Neural crest cell (in vitro differentiated cells): ENCODE measurements at regions not wholly inside any gene's neighbourhood (a gene's known extent, or its start where the extent isn't known, plus 50 kb on each side); places are given as distances from the start of the nearest gene placed in this dataset.

Source experiments
- DNase-seq: peaks from one replicate; pipeline ENCODE4 v3.0.0; 2021; ENCODE audit warnings: low read depth, mixed read lengths, low spot score
- H3K27ac Mint-ChIP-seq: one replicate; pipeline ENCODE4 v1.8.0; 2021; ENCODE audit warnings: mild to moderate bottlenecking, mixed read lengths; ENCODE audit not compliant: unreplicated experiment
- H3K27me3 Mint-ChIP-seq: 2 replicates; pipeline ENCODE4 v1.8.0; 2021; ENCODE audit warnings: low read depth, mild to moderate bottlenecking, mixed read lengths
- H3K36me3 Mint-ChIP-seq: 2 replicates; pipeline ENCODE4 v1.8.0; 2021; ENCODE audit warnings: low read depth, mild to moderate bottlenecking, mixed read lengths
- H3K4me1 Mint-ChIP-seq: 2 replicates; pipeline ENCODE4 v1.8.0; 2021; ENCODE audit warnings: mixed read lengths
- H3K4me3 Mint-ChIP-seq: one replicate; pipeline ENCODE4 v1.8.0; 2021; ENCODE audit warnings: mild to moderate bottlenecking, mixed read lengths
- H3K9me3 Mint-ChIP-seq: 2 replicates; pipeline ENCODE4 v1.8.0; 2021; ENCODE audit warnings: mixed read lengths
- TF ChIP-seq, protein P1 (sequence below): fragments of 200-600 bp; sonication (generic); conservative IDR thresholded peaks from 2 replicates; pipeline ENCODE4 v1.5.0; 2021; ENCODE audit warnings: antibody characterized with exemption, mild to moderate bottlenecking

DNA sequence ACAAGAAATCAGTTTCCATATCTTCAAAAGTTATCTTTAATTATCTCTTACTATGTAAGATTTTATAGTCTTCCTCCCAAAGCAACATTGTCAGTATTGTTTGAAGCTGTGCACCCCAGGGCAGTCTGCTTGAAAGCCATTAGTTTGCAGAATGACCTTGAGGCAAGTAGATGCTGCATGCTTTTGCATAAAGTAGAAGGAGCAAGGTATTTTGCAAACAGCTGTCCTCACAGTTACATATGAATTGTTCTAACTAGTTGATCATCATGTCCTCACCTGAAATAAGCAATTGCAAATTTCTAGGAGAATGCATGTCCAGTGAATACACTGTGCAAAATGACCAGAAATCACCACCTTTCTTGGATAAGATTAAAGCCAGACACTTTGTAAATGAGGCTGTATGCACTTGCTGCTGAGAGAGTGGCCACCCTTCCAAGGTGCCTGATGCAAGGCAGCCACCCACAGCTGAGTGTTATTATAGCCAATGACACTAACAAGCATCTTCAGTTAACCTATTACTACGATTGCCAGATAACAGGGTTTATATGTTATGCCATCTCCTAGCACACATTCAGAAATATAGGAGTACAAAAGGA, 730.0 kb upstream of the TMEM132C start:
- Mint-ChIP-seq H3K9me3 (no peaks in the 10 kb centered on the region), H3K4me3 (no peak overlapping the region), H3K27me3 (no peaks in the 10 kb centered on the region)

DNA sequence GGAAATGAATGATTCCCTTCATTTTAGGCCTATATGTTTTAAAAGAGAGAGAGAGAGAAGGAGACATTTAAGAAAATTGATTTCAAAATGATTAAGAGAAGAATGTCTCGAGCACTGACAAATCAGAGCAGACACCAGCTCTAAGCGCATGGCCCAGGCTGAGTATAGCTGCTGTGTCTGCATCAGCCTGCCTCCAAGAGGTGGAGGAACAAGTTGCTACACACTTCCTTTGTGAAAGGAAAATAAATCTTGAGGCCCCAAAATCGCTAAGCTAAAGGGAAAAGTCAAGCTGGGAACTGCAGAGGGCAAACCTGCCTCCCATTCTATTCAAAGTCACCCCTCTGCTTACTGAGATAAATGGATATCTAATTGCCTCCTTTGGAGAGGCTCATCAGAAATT, 728.7 kb upstream of the TMEM132C start:
- no peaks in the 10 kb centered on the region for H3K36me3 Mint-ChIP-seq
- no peak overlapping the region for H3K27ac Mint-ChIP-seq
- no peaks in the 10 kb centered on the region for H3K9me3 Mint-ChIP-seq
- H3K4me3 Mint-ChIP-seq: no peak overlapping the region
- H3K4me1 Mint-ChIP-seq: peaks cover 23% of the 10 kb centered on the region
- no peaks in the 10 kb centered on the region for H3K27me3 Mint-ChIP-seq
- DNase-seq: no peak
- TF ChIP-seq, protein P1, sequence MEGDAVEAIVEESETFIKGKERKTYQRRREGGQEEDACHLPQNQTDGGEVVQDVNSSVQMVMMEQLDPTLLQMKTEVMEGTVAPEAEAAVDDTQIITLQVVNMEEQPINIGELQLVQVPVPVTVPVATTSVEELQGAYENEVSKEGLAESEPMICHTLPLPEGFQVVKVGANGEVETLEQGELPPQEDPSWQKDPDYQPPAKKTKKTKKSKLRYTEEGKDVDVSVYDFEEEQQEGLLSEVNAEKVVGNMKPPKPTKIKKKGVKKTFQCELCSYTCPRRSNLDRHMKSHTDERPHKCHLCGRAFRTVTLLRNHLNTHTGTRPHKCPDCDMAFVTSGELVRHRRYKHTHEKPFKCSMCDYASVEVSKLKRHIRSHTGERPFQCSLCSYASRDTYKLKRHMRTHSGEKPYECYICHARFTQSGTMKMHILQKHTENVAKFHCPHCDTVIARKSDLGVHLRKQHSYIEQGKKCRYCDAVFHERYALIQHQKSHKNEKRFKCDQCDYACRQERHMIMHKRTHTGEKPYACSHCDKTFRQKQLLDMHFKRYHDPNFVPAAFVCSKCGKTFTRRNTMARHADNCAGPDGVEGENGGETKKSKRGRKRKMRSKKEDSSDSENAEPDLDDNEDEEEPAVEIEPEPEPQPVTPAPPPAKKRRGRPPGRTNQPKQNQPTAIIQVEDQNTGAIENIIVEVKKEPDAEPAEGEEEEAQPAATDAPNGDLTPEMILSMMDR: no peak

More for the DNA sequence above, 730.0 kb upstream of the TMEM132C start:
- TF ChIP-seq, protein P1: no peak
- Mint-ChIP-seq H3K27ac (no peak overlapping the region), H3K36me3 (no peaks in the 10 kb centered on the region), H3K4me1 (peaks cover 9% of the 10 kb centered on the region)
- no peak for DNase-seq

DNA sequence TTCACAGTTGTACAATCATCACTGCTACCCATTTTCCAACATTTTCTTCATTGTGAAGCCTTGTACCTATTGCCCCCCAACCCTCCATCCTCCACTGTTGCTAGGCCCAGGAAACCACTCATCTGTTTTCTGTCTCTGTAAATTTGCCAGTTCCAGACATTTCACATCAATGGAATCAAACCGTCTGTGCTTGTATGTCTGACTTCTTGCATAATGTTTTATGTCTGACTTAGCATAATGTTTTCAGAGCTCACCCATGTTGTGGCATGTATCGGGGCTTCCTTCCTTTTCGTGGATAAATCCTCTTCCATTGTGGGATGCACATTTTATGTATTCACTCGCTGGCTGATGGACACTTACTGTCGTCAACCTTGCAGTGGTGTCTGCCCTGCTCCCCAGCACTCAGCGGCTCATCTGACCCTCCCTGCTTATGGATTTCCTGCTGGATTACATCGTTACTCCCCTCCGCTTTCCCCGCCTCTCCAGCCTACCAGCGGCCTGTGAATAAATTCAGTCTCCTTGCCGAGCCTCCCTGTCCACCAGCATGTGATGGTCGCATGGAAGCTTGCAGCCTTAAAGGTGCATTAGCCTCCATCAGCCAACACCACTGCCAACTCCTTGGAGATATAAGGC, 727.6 kb upstream of the TMEM132C start:
- no peak for DNase-seq
- Mint-ChIP-seq H3K36me3 (no peaks in the 10 kb centered on the region), H3K27ac (no peak overlapping the region), H3K27me3 (no peaks in the 10 kb centered on the region), H3K4me3 (no peak overlapping the region), H3K9me3 (no peaks in the 10 kb centered on the region), H3K4me1 (peaks cover 23% of the 10 kb centered on the region)
- TF ChIP-seq, protein P1: no peak

DNA sequence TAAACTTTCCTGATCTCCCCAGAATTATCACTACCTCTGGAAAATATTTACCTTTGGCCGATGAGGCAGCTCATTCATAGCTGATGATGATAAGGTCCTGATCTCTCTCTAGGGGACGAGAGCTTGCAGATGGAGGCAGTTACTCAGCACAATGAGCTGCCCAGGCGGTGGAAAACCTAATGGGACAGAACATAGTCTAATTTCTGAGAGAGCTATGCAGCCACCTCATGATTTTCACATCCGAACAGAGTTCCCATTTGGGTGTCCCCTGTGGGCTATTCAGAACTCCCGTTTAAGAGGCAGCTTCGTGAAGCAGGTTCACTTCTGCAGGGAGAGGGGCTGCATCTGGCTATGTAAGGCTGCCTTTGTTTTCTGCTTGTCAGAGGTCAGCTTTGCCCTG, 724.6 kb upstream of the TMEM132C start:
- Mint-ChIP-seq H3K4me3 (no peak overlapping the region), H3K36me3 (no peaks in the 10 kb centered on the region), H3K9me3 (peaks cover 2% of the 10 kb centered on the region), H3K4me1 (peaks cover 23% of the 10 kb centered on the region), H3K27me3 (no peaks in the 10 kb centered on the region), H3K27ac (no peak overlapping the region)
- no peak for DNase-seq
- TF ChIP-seq, protein P1: no peak

DNA sequence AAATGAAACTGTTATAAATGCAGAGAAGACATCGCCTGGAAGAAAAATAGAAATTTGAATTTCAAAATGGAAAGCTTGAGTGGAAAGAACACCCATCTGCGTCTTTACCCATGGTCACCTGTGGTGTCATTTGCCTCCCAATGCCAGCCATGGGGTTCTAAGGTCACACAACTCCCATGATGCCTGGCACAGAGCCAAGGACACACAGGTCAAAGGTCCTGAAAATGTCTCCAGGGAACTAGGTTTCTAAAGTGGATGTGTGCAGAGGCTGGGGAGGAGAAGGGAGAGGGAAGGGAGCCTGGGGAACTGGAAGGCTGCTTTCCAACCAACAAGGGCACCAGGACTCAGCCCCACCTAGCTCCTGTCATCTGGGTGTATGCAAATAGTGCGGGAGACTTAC, 724.0 kb upstream of the TMEM132C start:
- DNase-seq: no peak
- H3K27ac Mint-ChIP-seq: no peak overlapping the region

More for the DNA sequence above, 724.0 kb upstream of the TMEM132C start:
- H3K36me3 Mint-ChIP-seq: no peaks in the 10 kb centered on the region
- H3K9me3 Mint-ChIP-seq: peaks cover 2% of the 10 kb centered on the region
- H3K27me3 Mint-ChIP-seq: no peaks in the 10 kb centered on the region
- H3K4me1 Mint-ChIP-seq: peaks cover 23% of the 10 kb centered on the region
- H3K4me3 Mint-ChIP-seq: no peak overlapping the region
- TF ChIP-seq, protein P1: no peak
